Stimulated activated CD4-positive, alpha-beta T cell treated with anti-CD3 and anti-CD28 coated beads, Interleukin-2, amount 100 ng/mL, for 48 hours (primary cell): ENCODE measurements at regions not wholly inside any gene's neighbourhood (a gene's known extent, or its start where the extent isn't known, plus 50 kb on each side); places are given as distances from the start of the nearest gene placed in this dataset.

Experiments
- DNase-seq, 2 donors: peaks; one replicate each; pipeline ENCODE4 v3.0.0-alpha.2; 2020

GRCh38 chr22:48451891-48452290 lies 1375.8 kb downstream of the BRD1 start:
- DNase-seq: no peak

- no peak for DNase-seq
Observed at GRCh38 chr22:48450188-48450825, 1377.4 kb downstream of the BRD1 start.

- no peak for DNase-seq
Observed at GRCh38 chr22:48449466-48450187, 1378.0 kb downstream of the BRD1 start.

GRCh38 chr22:48448821-48449220 lies 1378.9 kb downstream of the BRD1 start:
- DNase-seq: no peak

- DNase-seq: no peak
Observed at GRCh38 chr22:48445113-48445827, 1382.4 kb downstream of the BRD1 start.

GRCh38 chr22:48444320-48445112 lies 1383.2 kb downstream of the BRD1 start:
- no peak for DNase-seq

GRCh38 chr22:48443680-48444079 lies 1384.0 kb downstream of the BRD1 start:
- DNase-seq: no peak

GRCh38 chr22:48442663-48443062 lies 1385.0 kb downstream of the BRD1 start:
- DNase-seq: no peak

GRCh38 chr22:48441553-48441850 lies 1386.2 kb downstream of the BRD1 start:
- no peak for DNase-seq

- DNase-seq: no peak
Observed at GRCh38 chr22:48440673-48441552, 1386.8 kb downstream of the BRD1 start.

GRCh38 chr22:48440176-48440575 lies 1387.5 kb downstream of the BRD1 start:
- no peak for DNase-seq

- DNase-seq: no peak
Observed at GRCh38 chr22:48439560-48440135, 1388.0 kb downstream of the BRD1 start.

- DNase-seq: no peak
Observed at GRCh38 chr22:48438800-48439559, 1388.7 kb downstream of the BRD1 start.

- no peak for DNase-seq
Observed at GRCh38 chr22:48438096-48438495, 1389.6 kb downstream of the BRD1 start.

- no peak for DNase-seq
Observed at GRCh38 chr22:48436201-48436931, 1391.3 kb downstream of the BRD1 start.

- no peak for DNase-seq
Observed at GRCh38 chr22:48434868-48435250, 1392.8 kb downstream of the BRD1 start.

GRCh38 chr22:48434156-48434867 lies 1393.4 kb downstream of the BRD1 start:
- no peak for DNase-seq

GRCh38 chr22:48433647-48434046 lies 1394.0 kb downstream of the BRD1 start:
- DNase-seq: no peak

- DNase-seq: no peak
Observed at GRCh38 chr22:48432781-48433518, 1394.7 kb downstream of the BRD1 start.
